ENCODE measurements at regions not wholly inside any gene's neighbourhood (a gene's known extent, or its start where the extent isn't known, plus 50 kb on each side); places are given as distances from the start of the nearest gene placed in this dataset.

- H3K4me3 Mint-ChIP-seq = no peak overlapping the region
- no peak for ATAC-seq (replicated peaks; ENCODE audit: extremely low read depth, poor library complexity, severe bottlenecking)
- H3K27ac Mint-ChIP-seq (ENCODE audit: low read depth) = no peak overlapping the region
- peaks cover 36% of the 10 kb centered on the region for H3K27me3 Mint-ChIP-seq
- no peak for DNase-seq (ENCODE audit: low spot score in 2 of 2)
- no peaks in the 10 kb centered on the region for H3K4me1 Mint-ChIP-seq
- H3K36me3 Mint-ChIP-seq (ENCODE audit: insufficient read depth) = no peaks in the 10 kb centered on the region
- H3K9me3 Mint-ChIP-seq = no peaks in the 10 kb centered on the region
Measured at GRCh38 chr21:15135867-15136629, 71.2 kb upstream of the NRIP1 start.

- Mint-ChIP-seq H3K4me3 (no peak overlapping the region), H3K9me3 (no peaks in the 10 kb centered on the region), H3K27me3 (peaks cover 36% of the 10 kb centered on the region), H3K36me3 (ENCODE audit: insufficient read depth) (no peaks in the 10 kb centered on the region), H3K4me1 (no peaks in the 10 kb centered on the region), H3K27ac (ENCODE audit: low read depth) (no peak overlapping the region)
- DNase-seq (ENCODE audit: low spot score in 2 of 2) = no peak
- no peak for ATAC-seq (replicated peaks; ENCODE audit: extremely low read depth, poor library complexity, severe bottlenecking)
Measured at GRCh38 chr21:15138490-15138889, 73.7 kb upstream of the NRIP1 start.

- ATAC-seq (replicated peaks; ENCODE audit: extremely low read depth, poor library complexity, severe bottlenecking) = no peak
- Mint-ChIP-seq H3K4me3 (no peak overlapping the region), H3K36me3 (ENCODE audit: insufficient read depth) (no peaks in the 10 kb centered on the region), H3K27me3 (peaks cover 36% of the 10 kb centered on the region), H3K27ac (ENCODE audit: low read depth) (no peak overlapping the region), H3K4me1 (no peaks in the 10 kb centered on the region), H3K9me3 (no peaks in the 10 kb centered on the region)
- no peak for DNase-seq (ENCODE audit: low spot score in 2 of 2)
Measured at GRCh38 chr21:15139898-15140297, 75.1 kb upstream of the NRIP1 start.

GRCh38 chr21:15140321-15141019 is 75.7 kb upstream of the NRIP1 start:
- ATAC-seq (replicated peaks; ENCODE audit: extremely low read depth, poor library complexity, severe bottlenecking) (no peak), DNase-seq (ENCODE audit: low spot score in 2 of 2) (no peak)
- H3K4me1 Mint-ChIP-seq = no peaks in the 10 kb centered on the region
- no peak overlapping the region for H3K27ac Mint-ChIP-seq (ENCODE audit: low read depth)
- no peaks in the 10 kb centered on the region for H3K9me3 Mint-ChIP-seq
- H3K36me3 Mint-ChIP-seq (ENCODE audit: insufficient read depth) = no peaks in the 10 kb centered on the region
- H3K27me3 Mint-ChIP-seq = peaks cover 36% of the 10 kb centered on the region
- H3K4me3 Mint-ChIP-seq = no peak overlapping the region

DNA sequence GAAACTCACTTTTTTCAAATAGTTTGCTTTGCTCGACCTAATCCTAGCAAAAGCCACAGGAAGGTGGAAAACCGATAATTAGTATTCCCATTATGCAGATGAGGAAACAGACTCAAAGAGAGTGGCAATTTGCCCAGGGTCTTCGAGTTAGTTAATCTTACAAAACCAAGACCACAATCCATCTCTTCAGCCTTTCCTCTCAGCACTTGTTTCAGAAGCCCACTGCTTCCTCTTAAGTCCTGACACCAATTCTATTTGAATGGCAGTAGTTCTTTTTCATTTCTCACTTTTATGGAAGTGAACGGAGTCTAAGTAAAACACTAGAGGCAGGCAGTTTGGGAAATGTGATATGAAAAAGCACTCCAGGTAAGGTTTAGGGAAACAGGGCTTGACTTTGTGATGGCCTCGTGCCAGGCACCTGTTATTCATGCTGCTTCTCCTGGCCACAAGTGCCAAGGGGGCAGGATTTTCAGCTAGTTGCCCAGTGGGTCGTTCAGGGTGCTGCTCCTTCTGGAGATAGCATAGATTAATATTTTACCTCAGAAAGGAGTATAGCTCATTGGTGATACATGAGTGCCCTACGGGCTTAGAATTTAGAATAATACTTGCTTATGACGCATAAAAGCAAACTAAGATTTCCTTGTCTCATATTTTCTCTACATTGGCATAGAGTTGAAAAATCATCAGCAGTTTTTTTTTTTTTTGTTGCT is 76.6 kb upstream of the NRIP1 start:
- Mint-ChIP-seq H3K4me1 (no peaks in the 10 kb centered on the region), H3K4me3 (no peak overlapping the region), H3K9me3 (no peaks in the 10 kb centered on the region), H3K27me3 (peaks cover 34% of the 10 kb centered on the region), H3K36me3 (ENCODE audit: insufficient read depth) (no peaks in the 10 kb centered on the region), H3K27ac (ENCODE audit: low read depth) (no peak overlapping the region)
- DNase-seq (ENCODE audit: low spot score in 2 of 2) (no peak), ATAC-seq (replicated peaks; ENCODE audit: extremely low read depth, poor library complexity, severe bottlenecking) (no peak)

DNA sequence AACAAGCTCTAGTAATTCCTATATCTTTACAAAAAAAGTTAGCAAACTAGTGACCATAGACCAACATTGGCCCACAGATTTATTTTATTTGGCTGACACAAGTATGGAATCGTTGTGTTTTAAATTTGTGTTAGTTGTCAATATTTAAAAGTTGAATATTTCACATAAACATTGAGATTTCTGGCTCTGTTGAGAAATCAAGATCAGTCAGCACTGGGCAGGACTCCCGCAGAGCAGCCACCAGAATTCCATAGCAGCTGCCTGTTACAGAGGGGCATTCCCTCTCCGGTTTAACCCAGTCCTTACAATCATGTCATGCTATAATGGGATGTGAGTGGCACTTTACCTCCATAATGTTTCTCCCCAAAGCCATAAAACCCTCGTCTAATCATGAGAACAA is 79.2 kb upstream of the NRIP1 start:
- no peaks in the 10 kb centered on the region for H3K36me3 Mint-ChIP-seq (ENCODE audit: insufficient read depth)
- no peak overlapping the region for H3K27ac Mint-ChIP-seq (ENCODE audit: low read depth)
- DNase-seq (ENCODE audit: low spot score in 2 of 2) (no peak), ATAC-seq (replicated peaks; ENCODE audit: extremely low read depth, poor library complexity, severe bottlenecking) (no peak)
- no peak overlapping the region for H3K4me3 Mint-ChIP-seq
- H3K4me1 Mint-ChIP-seq = no peaks in the 10 kb centered on the region
- no peaks in the 10 kb centered on the region for H3K9me3 Mint-ChIP-seq
- H3K27me3 Mint-ChIP-seq = peaks cover 13% of the 10 kb centered on the region

- Mint-ChIP-seq H3K4me1 (no peaks in the 10 kb centered on the region), H3K36me3 (ENCODE audit: insufficient read depth) (no peaks in the 10 kb centered on the region), H3K4me3 (no peak overlapping the region), H3K27me3 (no peaks in the 10 kb centered on the region), H3K27ac (ENCODE audit: low read depth) (no peak overlapping the region), H3K9me3 (no peaks in the 10 kb centered on the region)
- ATAC-seq (replicated peaks; ENCODE audit: extremely low read depth, poor library complexity, severe bottlenecking) = no peak
- DNase-seq (ENCODE audit: low spot score in 2 of 2) = no peak
Measured at GRCh38 chr21:15148437-15148836, 83.6 kb upstream of the NRIP1 start.

GRCh38 chr21:15149600-15150224 is 84.9 kb upstream of the NRIP1 start:
- Mint-ChIP-seq H3K27ac (ENCODE audit: low read depth) (no peak overlapping the region), H3K9me3 (no peaks in the 10 kb centered on the region), H3K4me3 (no peak overlapping the region), H3K27me3 (no peaks in the 10 kb centered on the region), H3K4me1 (no peaks in the 10 kb centered on the region), H3K36me3 (ENCODE audit: insufficient read depth) (peaks cover 2% of the 10 kb centered on the region)
- DNase-seq (ENCODE audit: low spot score in 2 of 2) = no peak
- no peak for ATAC-seq (replicated peaks; ENCODE audit: extremely low read depth, poor library complexity, severe bottlenecking)

DNA sequence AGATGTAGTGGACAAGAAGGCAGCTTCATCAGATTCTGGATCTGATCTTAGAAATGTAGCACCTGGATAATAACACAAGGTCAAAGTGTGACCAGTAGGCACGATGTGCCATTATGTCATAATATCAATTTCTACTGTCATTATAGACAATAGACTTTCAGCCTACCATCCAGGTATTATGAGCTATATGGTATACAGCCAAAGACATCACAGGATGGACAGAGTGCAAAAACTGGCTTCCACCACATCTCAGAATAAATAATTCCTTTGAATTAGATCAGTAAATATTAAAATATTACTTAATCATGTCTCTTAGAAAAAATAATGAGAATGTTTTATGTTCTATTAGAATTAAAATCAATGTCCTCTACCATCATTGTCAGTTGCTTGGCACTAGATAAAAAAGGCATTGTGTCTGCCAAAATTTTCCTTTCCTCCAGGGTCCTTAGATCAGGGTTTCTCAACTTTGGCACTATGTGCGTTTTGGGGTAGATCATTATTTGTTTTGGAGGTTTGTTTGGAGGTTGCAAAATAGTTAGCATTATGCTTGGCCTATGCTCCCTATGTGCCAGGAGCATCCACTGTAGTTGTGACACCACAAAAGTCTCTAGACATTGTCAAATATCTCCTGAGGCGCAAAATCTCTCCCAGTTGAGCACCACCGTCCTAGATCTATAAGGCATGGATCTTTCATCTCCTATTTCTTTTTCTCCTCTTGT is 86.7 kb upstream of the NRIP1 start:
- Mint-ChIP-seq H3K27me3 (no peaks in the 10 kb centered on the region), H3K4me1 (no peaks in the 10 kb centered on the region), H3K36me3 (ENCODE audit: insufficient read depth) (peaks cover 2% of the 10 kb centered on the region), H3K27ac (ENCODE audit: low read depth) (no peak overlapping the region), H3K4me3 (no peak overlapping the region), H3K9me3 (no peaks in the 10 kb centered on the region)
- no peak for ATAC-seq (replicated peaks; ENCODE audit: extremely low read depth, poor library complexity, severe bottlenecking)
- no peak for DNase-seq (ENCODE audit: low spot score in 2 of 2)

DNA sequence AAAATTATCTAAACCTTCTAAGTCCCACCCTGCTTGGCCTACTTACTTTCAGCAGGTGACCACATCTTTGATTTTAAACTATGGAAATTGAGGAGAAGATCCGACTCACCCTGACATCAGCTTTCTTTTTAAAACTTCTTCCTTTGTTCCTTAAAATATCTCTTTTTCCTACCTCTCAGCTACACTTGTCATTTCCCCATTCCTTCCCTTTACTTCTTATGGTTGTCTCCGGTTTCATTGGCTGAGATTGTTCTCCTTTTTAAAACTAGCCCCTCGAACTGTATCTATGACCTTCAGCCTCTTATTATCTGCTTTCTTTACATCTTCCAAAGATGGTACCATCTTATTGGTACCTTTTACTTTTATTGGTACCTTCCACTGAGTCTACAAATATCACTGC is 87.8 kb upstream of the NRIP1 start:
- Mint-ChIP-seq H3K4me3 (no peak overlapping the region), H3K27me3 (peaks cover 9% of the 10 kb centered on the region), H3K9me3 (peaks cover 5% of the 10 kb centered on the region), H3K27ac (ENCODE audit: low read depth) (no peak overlapping the region), H3K36me3 (ENCODE audit: insufficient read depth) (peaks cover 2% of the 10 kb centered on the region), H3K4me1 (no peaks in the 10 kb centered on the region)
- ATAC-seq (replicated peaks; ENCODE audit: extremely low read depth, poor library complexity, severe bottlenecking) (no peak), DNase-seq (ENCODE audit: low spot score in 2 of 2) (no peak)

GRCh38 chr21:15159382-15160020 is 94.7 kb upstream of the NRIP1 start:
- Mint-ChIP-seq H3K27ac (ENCODE audit: low read depth) (no peak overlapping the region), H3K4me3 (no peak overlapping the region)

GRCh38 chr21:15160136-15160535 is 95.3 kb upstream of the NRIP1 start:
- Mint-ChIP-seq H3K9me3 (peaks cover 5% of the 10 kb centered on the region), H3K27me3 (peaks cover 41% of the 10 kb centered on the region), H3K4me1 (no peaks in the 10 kb centered on the region), H3K36me3 (ENCODE audit: insufficient read depth) (no peaks in the 10 kb centered on the region), H3K4me3 (no peak overlapping the region), H3K27ac (ENCODE audit: low read depth) (no peak overlapping the region)
- DNase-seq (ENCODE audit: low spot score in 2 of 2) = no peak
- no peak for ATAC-seq (replicated peaks; ENCODE audit: extremely low read depth, poor library complexity, severe bottlenecking)

More at GRCh38 chr21:15159382-15160020, 94.7 kb upstream of the NRIP1 start:
- ATAC-seq (replicated peaks; ENCODE audit: extremely low read depth, poor library complexity, severe bottlenecking) (no peak), DNase-seq (ENCODE audit: low spot score in 2 of 2) (no peak)
- Mint-ChIP-seq H3K9me3 (peaks cover 5% of the 10 kb centered on the region), H3K4me1 (no peaks in the 10 kb centered on the region), H3K27me3 (peaks cover 34% of the 10 kb centered on the region), H3K36me3 (ENCODE audit: insufficient read depth) (no peaks in the 10 kb centered on the region)

All from central memory CD8-positive, alpha-beta T cell (primary cell).